H1 (cell line): ENCODE measurements at regions not wholly inside any gene's neighbourhood (a gene's known extent, or its start where the extent isn't known, plus 50 kb on each side); places are given as distances from the start of the nearest gene placed in this dataset.

Source experiments
- CTCF ChIA-PET: fragments of 300-600 bp; sonication (Branson Sonifier 250); formaldehyde crosslinking; loops from one replicate; lab custom pipeline; 2021; ENCODE audit not compliant: partially characterized antibody; lab: Charles Lee
- POLR2A ChIA-PET: fragments of 300-600 bp; sonication (Branson Sonifier 250); formaldehyde crosslinking; loops from one replicate; lab custom pipeline; 2021; ENCODE audit warnings: inconsistent platforms; ENCODE audit not compliant: partially characterized antibody; lab: Charles Lee
- DNase-seq, 2 experiments: peaks; one replicate each; pipeline versions ENCODE4 v3.0.0 to v3.0.0-alpha.2; 2010 to 2022; ENCODE audit warnings: low spot score in 2 of 2, low read depth in 1 of 2, mixed read lengths in 1 of 2
- FAIRE-seq: peaks from 2 replicates; lab custom pipeline; 2011; peaks lifted over from hg19 to GRCh38; lab: Jason Lieb, UNC
- H2AFZ ChIP-seq: 2 replicates; pipeline ENCODE4 v1.8.1; 2012; ENCODE audit warnings: low read length, inconsistent platforms
- H2AK5ac ChIP-seq: 2 replicates; pipeline ENCODE4 v1.6.1; 2013; ENCODE audit warnings: low read depth, low read length
- H2BK120ac ChIP-seq: replicated peaks from 2 replicates; pipeline ENCODE3; 2013; ENCODE audit warnings: low read depth, low read length, inconsistent platforms
- H2BK12ac ChIP-seq: 2 replicates; pipeline ENCODE4 v1.6.1; 2013; ENCODE audit warnings: low read depth, low read length
- H2BK15ac ChIP-seq: 2 replicates; pipeline ENCODE4 v1.6.1; 2013; ENCODE audit warnings: low read length
- H2BK20ac ChIP-seq: 2 replicates; pipeline ENCODE4 v1.6.1; 2013; ENCODE audit warnings: low read length
- H2BK5ac ChIP-seq: 2 replicates; pipeline ENCODE4 v1.6.1; 2013; ENCODE audit warnings: low read depth, low read length
- H3K14ac ChIP-seq: 2 replicates; pipeline ENCODE4 v1.6.1; 2013; ENCODE audit warnings: inconsistent platforms; ENCODE audit not compliant: insufficient read length
- H3K18ac ChIP-seq: 2 replicates; pipeline ENCODE4 v1.6.1; 2013; ENCODE audit warnings: low read length; ENCODE audit errors: extremely low read depth
- H3K23ac ChIP-seq: 2 replicates; pipeline ENCODE4 v1.6.1; 2013; ENCODE audit warnings: inconsistent platforms; ENCODE audit not compliant: insufficient read length
- H3K23me2 ChIP-seq: 2 replicates; pipeline ENCODE4 v1.6.1; 2013; ENCODE audit warnings: low read depth, low read length
- H3K27ac ChIP-seq: 2 replicates; pipeline ENCODE4 v1.6.1; 2011; ENCODE audit warnings: low read depth, low read length, inconsistent platforms
- H3K27me3 ChIP-seq, 4 experiments: replicated peaks in 1 of 4; 1 replicate in 1 of 4; 2 replicates in 3 of 4; pipeline versions ENCODE4 v1.6.1 to v1.8.1; 2011 to 2013; ENCODE audit warnings: low read length in 3 of 4, mild to moderate bottlenecking in 3 of 4, inconsistent platforms in 2 of 4, mixed read lengths in 2 of 4, moderate library complexity in 1 of 4; ENCODE audit not compliant: control insufficient read depth in 3 of 4, insufficient read depth in 3 of 4; ENCODE audit errors: extremely low read depth in 1 of 4
- H3K36me3 ChIP-seq, 4 experiments: 2 replicates each; pipeline versions ENCODE4 v1.6.1 to v1.8.1; 2011 to 2013; ENCODE audit warnings: mild to moderate bottlenecking in 4 of 4, low read length in 3 of 4, moderate library complexity in 2 of 4, control low read depth in 1 of 4, inconsistent platforms in 1 of 4; ENCODE audit not compliant: insufficient read depth in 4 of 4, control insufficient read depth in 2 of 4
- H3K4ac ChIP-seq: replicated peaks from 2 replicates; pipeline ENCODE3; 2013; ENCODE audit warnings: low read length, low read depth, mixed read lengths, inconsistent platforms; ENCODE audit not compliant: insufficient read length
- H3K4me1 ChIP-seq, 4 experiments: replicated peaks in 1 of 4; 1 replicate in 1 of 4; 2 replicates in 3 of 4; pipeline versions ENCODE4 v1.6.1 to v1.8.1; 2011 to 2013; ENCODE audit warnings: low read length in 3 of 4, inconsistent platforms in 2 of 4, mixed read lengths in 1 of 4; ENCODE audit not compliant: insufficient read depth in 4 of 4, control insufficient read depth in 3 of 4
- H3K4me2 ChIP-seq, 2 experiments: 2 replicates each; pipeline versions ENCODE4 v1.6.1 to v1.8.1; 2011 to 2013; ENCODE audit warnings: low read depth in 2 of 2, low read length in 2 of 2, control low read depth in 1 of 2, inconsistent platforms in 1 of 2, mild to moderate bottlenecking in 1 of 2; ENCODE audit not compliant: insufficient read depth in 1 of 2
- H3K4me3 ChIP-seq, 4 experiments: fragments of 200-600, 300-600 bp in 1 of 4; sonication (generic), shearing (Covaris generic), sonication (Bioruptor Twin) in 1 of 4; 2 replicates each; pipeline versions ENCODE4 v1.5.1 to v1.8.1; 2011 to 2016; ENCODE audit warnings: low read length in 4 of 4, low read depth in 3 of 4, control low read depth in 2 of 4, inconsistent platforms in 2 of 4, mild to moderate bottlenecking in 2 of 4, mixed read lengths in 1 of 4, moderate library complexity in 1 of 4; ENCODE audit not compliant: insufficient read depth in 2 of 4; ENCODE audit errors: extremely low read depth in 1 of 4
- H3K56ac ChIP-seq: replicated peaks from 2 replicates; pipeline ENCODE3; 2013; ENCODE audit warnings: low read depth, mild to moderate bottlenecking, mixed read lengths, low read length, inconsistent platforms; ENCODE audit not compliant: insufficient read length
- H3K79me1 ChIP-seq: 2 replicates; pipeline ENCODE4 v1.6.1; 2013; ENCODE audit warnings: low read depth, low read length, control low read depth
- H3K79me2 ChIP-seq, 2 experiments: 2 replicates each; pipeline versions ENCODE4 v1.6.1 to v1.8.1; 2012 to 2013; ENCODE audit warnings: low read length in 2 of 2, mild to moderate bottlenecking in 2 of 2, inconsistent platforms in 1 of 2; ENCODE audit not compliant: insufficient read depth in 2 of 2, control insufficient read depth in 1 of 2
- H3K9ac ChIP-seq, 4 experiments: replicated peaks in 1 of 4; 1 replicate in 1 of 4; 2 replicates in 3 of 4; pipeline versions ENCODE4 v1.6.1 to v1.8.1; 2011 to 2013; ENCODE audit warnings: low read depth in 3 of 4, low read length in 3 of 4, control low read depth in 2 of 4, mild to moderate bottlenecking in 2 of 4, moderate library complexity in 2 of 4, inconsistent platforms in 1 of 4; ENCODE audit errors: extremely low read depth in 1 of 4
- H3K9me3 ChIP-seq, 2 experiments: 2 replicates each; pipeline versions ENCODE4 v1.6.1 to v1.8.1; 2012 to 2013; ENCODE audit warnings: mild to moderate bottlenecking in 2 of 2, moderate library complexity in 2 of 2, control low read depth in 1 of 2, inconsistent platforms in 1 of 2, low read depth in 1 of 2, low read length in 1 of 2, mixed read lengths in 1 of 2; ENCODE audit not compliant: insufficient read depth in 2 of 2
- H4K20me1 ChIP-seq, 2 experiments: replicated peaks in 1 of 2; 2 replicates each; pipeline versions ENCODE3 to v1.8.1; 2011 to 2013; ENCODE audit warnings: inconsistent platforms in 2 of 2, low read length in 2 of 2, mild to moderate bottlenecking in 1 of 2; ENCODE audit not compliant: insufficient read depth in 2 of 2, control insufficient read depth in 1 of 2
- H4K5ac ChIP-seq: 2 replicates; pipeline ENCODE4 v1.6.1; 2013; ENCODE audit warnings: low read length, low read depth, mixed read lengths, inconsistent platforms; ENCODE audit not compliant: insufficient read length
- H4K8ac ChIP-seq: 2 replicates; pipeline ENCODE4 v1.8.0; 2013; ENCODE audit warnings: mild to moderate bottlenecking, moderate library complexity, low read length, inconsistent platforms; ENCODE audit not compliant: insufficient read depth; ENCODE audit errors: extremely low read depth
- H4K91ac ChIP-seq: replicated peaks from 2 replicates; pipeline ENCODE3; 2013; ENCODE audit warnings: low read length, mixed read lengths, inconsistent platforms; ENCODE audit not compliant: insufficient read length
- CTBP2 ChIP-seq: IDR thresholded peaks from 2 replicates; pipeline ENCODE4 v1.7.0; 2011; ENCODE audit warnings: borderline replicate concordance, mild to moderate bottlenecking, moderate library complexity, mixed read lengths, low read length; ENCODE audit not compliant: insufficient read depth, insufficient read length
- ZNF274 ChIP-seq: IDR thresholded peaks from 2 replicates; pipeline ENCODE4 v1.7.0; 2012; ENCODE audit warnings: low read length, borderline replicate concordance; ENCODE audit errors: extremely low read depth
- WGBS, 2 experiments: shearing (Covaris generic) in 1 of 2; methylation state at CpG; one replicate each; pipeline versions ENCODE4 v1.1.6 to v1.1.7; 2013 to 2015; ENCODE audit warnings: low lambda C conversion rate in 2 of 2, mixed read lengths in 2 of 2, inconsistent platforms in 1 of 2, low coverage in 1 of 2, missing lambda C conversion rate in 1 of 2; ENCODE audit not compliant: insufficient replicate concordance in 2 of 2, insufficient coverage in 1 of 2, insufficient read length in 1 of 2; ENCODE audit errors: extremely low coverage in 1 of 2, missing lambda C conversion rate in 1 of 2; 5-methylcytosine and 5-hydroxymethylcytosine counted together

GRCh38 chr10:4337563-4337962 lies 488.4 kb upstream of the AKR1E2 start:
- no peak overlapping the region for H2BK20ac ChIP-seq
- H4K91ac ChIP-seq: no peak overlapping the region
- H2AFZ ChIP-seq: no peak overlapping the region
- no peaks in the 10 kb centered on the region for H4K20me1 ChIP-seq
- POLR2A ChIA-PET: no interaction called here
- H3K9ac ChIP-seq: no peak overlapping the region
- H3K79me2 ChIP-seq: no peaks in the 10 kb centered on the region
- H3K18ac ChIP-seq: no peak overlapping the region
- no peak overlapping the region for H2AK5ac ChIP-seq
- peaks cover 3% of the 10 kb centered on the region; the same call in 1 of the 2 replicates for H3K23me2 ChIP-seq
- H2BK12ac ChIP-seq: no peak overlapping the region
- no peak overlapping the region for H2BK5ac ChIP-seq
- H3K4me2 ChIP-seq: no peak overlapping the region
- H3K27ac ChIP-seq: no peak overlapping the region
- DNase-seq: no peak
- TF ChIP-seq ZNF274 (no peak), CTBP2 (no peak)
- TF ChIP-seq, all 59 proteins: peak for 0
- no peaks in the 10 kb centered on the region for H3K36me3 ChIP-seq
- H2BK15ac ChIP-seq: no peak overlapping the region
- H3K56ac ChIP-seq: no peak overlapping the region
- H4K5ac ChIP-seq: no peak overlapping the region
- H3K14ac ChIP-seq: no peak overlapping the region
- no peaks in the 10 kb centered on the region for H3K27me3 ChIP-seq
- no peak overlapping the region for H3K4ac ChIP-seq
- H3K9me3 ChIP-seq: 0 out of 4 replicates have a peak, but pooled peaks cover 0 to 3% of the 10 kb centered on the region in 2 experiments
- CTCF ChIA-PET: no interaction called here
- H3K23ac ChIP-seq: no peak overlapping the region
- H3K4me1 ChIP-seq: 0 out of 7 replicates have a peak, but pooled peaks cover 0 to 2% (median 0%) of the 10 kb centered on the region in 4 experiments
- no peak overlapping the region for H3K4me3 ChIP-seq
- no peak overlapping the region for H4K8ac ChIP-seq
- 97% methylated on average over 2 of the region's 2 CpGs; no CpG with 5 or more reads in 1 of the 2 experiments for WGBS, 2 experiments
- H2BK120ac ChIP-seq: no peak overlapping the region
- no peaks in the 10 kb centered on the region for H3K79me1 ChIP-seq
- no peak for FAIRE-seq
